Breast epithelium (tissue), 4 donors: ENCODE measurements at regions not wholly inside any gene's neighbourhood (a gene's known extent, or its start where the extent isn't known, plus 50 kb on each side); places are given as distances from the start of the nearest gene placed in this dataset.

Source experiments
- DNase-seq, 2 donors: peaks; one replicate each; pipeline ENCODE4 v3.0.0-alpha.2; 2019; ENCODE audit warnings: low spot score in 2 of 2
- H3K27ac ChIP-seq, 2 donors: fragments of 200-600 bp; sonication (generic) in 1 of 2; one replicate each; pipeline ENCODE4 v1.5.1; 2016 to 2019; ENCODE audit warnings: mild to moderate bottlenecking in 1 of 2
- H3K27me3 ChIP-seq, 2 donors: fragments of 200-600 bp; sonication (generic) in 1 of 2; one replicate each; pipeline versions ENCODE4 v1.5.1 to v1.6.0; 2017 to 2019; ENCODE audit warnings: control low read depth in 1 of 2, mild to moderate bottlenecking in 1 of 2
- H3K36me3 ChIP-seq: fragments of 200-600 bp; one replicate; pipeline ENCODE4 v1.5.1; 2019
- H3K4me1 ChIP-seq, 2 donors: fragments of 200-600 bp; sonication (generic); one replicate each; pipeline ENCODE4 v1.5.1; 2016 to 2019; ENCODE audit warnings: control low read depth in 1 of 2
- H3K4me3 ChIP-seq, 3 donors: fragments of 200-600 bp; sonication (generic); 1 replicate in 2 of 3; 2 replicates in 1 of 3; pipeline ENCODE4 v1.5.1; 2016 to 2019; ENCODE audit warnings: mild to moderate bottlenecking in 3 of 3, moderate library complexity in 2 of 3
- H3K9me3 ChIP-seq, 2 donors: fragments of 200-600 bp; sonication (generic) in 1 of 2; one replicate each; pipeline ENCODE4 v1.5.1; 2016 to 2019; ENCODE audit warnings: control low read depth in 1 of 2
- CTCF ChIP-seq, 3 donors: fragments of 450-650 bp; IDR thresholded peaks; one replicate each; pipeline ENCODE4 v1.5.1; 2016 to 2017; ENCODE audit warnings: antibody characterized with exemption in 3 of 3, mild to moderate bottlenecking in 3 of 3, moderate library complexity in 3 of 3
- POLR2A ChIP-seq: fragments of 450-650 bp; IDR thresholded peaks from one replicate; pipeline ENCODE4 v1.6.1; 2016; ENCODE audit warnings: antibody characterized with exemption, mild to moderate bottlenecking, moderate library complexity
- POLR2AphosphoS5 ChIP-seq, 3 donors: sonication (generic); formaldehyde crosslinking; IDR thresholded peaks; one replicate each; pipeline ENCODE4 v1.6.1; 2017; ENCODE audit warnings: antibody characterized with exemption in 3 of 3
- intact Hi-C: fragments of 100-400 bp; cut with DNase I; formaldehyde crosslinking; loops from one replicate; pipeline ENCODE4 v1.15.1; 2023; ENCODE audit warnings: low total_unique reads

- intact Hi-C loops = no loop called here
- Histone ChIP-seq H3K27ac (no peak overlapping the region), H3K9me3 (no peaks in the 10 kb centered on the region)
Measured at GRCh38 chrX:10707773-10708172, 87.4 kb upstream of the MID1 start.

GRCh38 chrX:10709276-10709675 lies 88.9 kb upstream of the MID1 start:
- Histone ChIP-seq H3K27me3 (peaks cover 0 to 12% of the 10 kb centered on the region in 2 donors), H3K4me3 (no peak overlapping the region), H3K36me3 (no peaks in the 10 kb centered on the region), H3K4me1 (no peaks in the 10 kb centered on the region), H3K9me3 (no peaks in the 10 kb centered on the region), H3K27ac (no peak overlapping the region)
- intact Hi-C loops = no loop called here
- no peak for DNase-seq
- TF ChIP-seq POLR2AphosphoS5 (IDR thresholded peaks at IDR 0.05) = no peak
- no peak for TF ChIP-seq POLR2A
- TF ChIP-seq CTCF (IDR thresholded peaks at IDR 0.05) = no peak

More at GRCh38 chrX:10707773-10708172, 87.4 kb upstream of the MID1 start:
- no peaks in the 10 kb centered on the region for H3K4me1 ChIP-seq
- H3K4me3 ChIP-seq = no peak overlapping the region
- TF ChIP-seq CTCF (IDR thresholded peaks at IDR 0.05) = no peak
- TF ChIP-seq POLR2AphosphoS5 (IDR thresholded peaks at IDR 0.05) = no peak
- no peak for TF ChIP-seq POLR2A
- DNase-seq = no peak
- no peaks in the 10 kb centered on the region for H3K36me3 ChIP-seq
- peaks cover 0 to 12% of the 10 kb centered on the region in 2 donors for H3K27me3 ChIP-seq

- Histone ChIP-seq H3K4me1 (no peaks in the 10 kb centered on the region), H3K9me3 (no peaks in the 10 kb centered on the region), H3K4me3 (no peak overlapping the region), H3K27ac (no peak overlapping the region), H3K36me3 (no peaks in the 10 kb centered on the region), H3K27me3 (peaks cover 0 to 8% of the 10 kb centered on the region in 2 donors)
- intact Hi-C loops = no loop called here
- DNase-seq = no peak
- no peak for TF ChIP-seq CTCF (IDR thresholded peaks at IDR 0.05)
- no peak for TF ChIP-seq POLR2AphosphoS5 (IDR thresholded peaks at IDR 0.05)
- no peak for TF ChIP-seq POLR2A
Measured at GRCh38 chrX:10714531-10714930, 94.1 kb upstream of the MID1 start.

- H3K9me3 ChIP-seq = no peaks in the 10 kb centered on the region
- H3K27me3 ChIP-seq = peaks cover 0 to 11% of the 10 kb centered on the region in 2 donors
- intact Hi-C loops = no loop called here
- H3K36me3 ChIP-seq = no peaks in the 10 kb centered on the region
- DNase-seq = peak in 1 of 2 donors; percentile 28
- H3K4me3 ChIP-seq = no peak overlapping the region
- no peak overlapping the region for H3K27ac ChIP-seq
- no peak for TF ChIP-seq POLR2A
- TF ChIP-seq CTCF (IDR thresholded peaks at IDR 0.05) = peak; percentile 31 to 60 (median 45)
- H3K4me1 ChIP-seq = no peaks in the 10 kb centered on the region
Measured at GRCh38 chrX:10722851-10723250, 102.5 kb upstream of the MID1 start.

- Histone ChIP-seq H3K4me3 (no peak overlapping the region), H3K27ac (no peak overlapping the region), H3K36me3 (no peaks in the 10 kb centered on the region), H3K27me3 (peaks cover 0 to 16% of the 10 kb centered on the region in 2 donors), H3K4me1 (no peaks in the 10 kb centered on the region), H3K9me3 (no peaks in the 10 kb centered on the region)
- intact Hi-C loops = no loop called here
- TF ChIP-seq POLR2AphosphoS5 (IDR thresholded peaks at IDR 0.05) (no peak), POLR2A (no peak), CTCF (IDR thresholded peaks at IDR 0.05) (peak in 1 of 3 donors; percentile 11)
- no peak for DNase-seq
Measured at GRCh38 chrX:10725071-10725470, 104.7 kb upstream of the MID1 start.
